Testis (tissue), 2 donors: ENCODE measurements at regions not wholly inside any gene's neighbourhood (a gene's known extent, or its start where the extent isn't known, plus 50 kb on each side); places are given as distances from the start of the nearest gene placed in this dataset.
"Not testable (repeated sequence)": the region's sequence is repeated elsewhere in the genome, so short reads cannot be mapped to it uniquely, and the experiment has no call there.

Experiments
- DNase-seq: peaks from one replicate; pipeline ENCODE4 v3.0.0-alpha.2; 2019
- H3K27ac ChIP-seq, 2 donors: fragments of 200-600 bp; sonication (generic); one replicate each; pipeline ENCODE4 v1.5.1; 2019
- H3K27me3 ChIP-seq: fragments of 200-600 bp; sonication (generic); one replicate; pipeline ENCODE4 v1.5.1; 2019
- H3K36me3 ChIP-seq: fragments of 200-600 bp; sonication (generic); one replicate; pipeline ENCODE4 v1.5.1; 2017; ENCODE audit warnings: low read depth; ENCODE audit errors: missing control alignments
- H3K4me1 ChIP-seq: fragments of 200-600 bp; sonication (generic); one replicate; pipeline ENCODE4 v1.5.1; 2019
- H3K4me3 ChIP-seq, 2 donors: fragments of 200-600 bp; sonication (generic); one replicate each; pipeline ENCODE4 v1.5.1; 2017 to 2019
- H3K9me3 ChIP-seq: fragments of 200-600 bp; sonication (generic); one replicate; pipeline ENCODE4 v1.5.1; 2017
- POLR2A ChIP-seq: fragments of 450-650 bp; IDR thresholded peaks from one replicate; pipeline ENCODE4 v1.6.1; 2017; ENCODE audit warnings: antibody characterized with exemption, mild to moderate bottlenecking, moderate library complexity
- WGBS, 2 donors: methylation state at CpG; one replicate each; pipeline ENCODE4 v1.1.5; 2018; 5-methylcytosine and 5-hydroxymethylcytosine counted together
- intact Hi-C: fragments of 100-400 bp; cut with DNase I; formaldehyde crosslinking; loops from one replicate; pipeline ENCODE4 v1.15.1; 2023; ENCODE audit warnings: low total_unique reads
- TF ChIP-seq, protein P1 (sequence below), 3 experiments: fragments of 450-650 bp in 2 of 3; fragments of 200-600 bp in 1 of 3; sonication (generic) in 1 of 3; IDR thresholded peaks; one replicate each; pipeline ENCODE4 v1.5.1; 2016 to 2019; ENCODE audit warnings: antibody characterized with exemption in 3 of 3, mild to moderate bottlenecking in 2 of 3, moderate library complexity in 1 of 3

- 88 to 90% methylated on average over 4 of the region's 4 CpGs for WGBS, 2 donors
- H3K36me3 ChIP-seq, H3K9me3 ChIP-seq, intact Hi-C loops, DNase-seq, H3K4me1 ChIP-seq, H3K27ac ChIP-seq, H3K27me3 ChIP-seq, H3K4me3 ChIP-seq: not testable (repeated sequence)
These were observed 123.9 kb downstream of the MREG start for GRCh38 chr2:215889240-215889969.

DNA sequence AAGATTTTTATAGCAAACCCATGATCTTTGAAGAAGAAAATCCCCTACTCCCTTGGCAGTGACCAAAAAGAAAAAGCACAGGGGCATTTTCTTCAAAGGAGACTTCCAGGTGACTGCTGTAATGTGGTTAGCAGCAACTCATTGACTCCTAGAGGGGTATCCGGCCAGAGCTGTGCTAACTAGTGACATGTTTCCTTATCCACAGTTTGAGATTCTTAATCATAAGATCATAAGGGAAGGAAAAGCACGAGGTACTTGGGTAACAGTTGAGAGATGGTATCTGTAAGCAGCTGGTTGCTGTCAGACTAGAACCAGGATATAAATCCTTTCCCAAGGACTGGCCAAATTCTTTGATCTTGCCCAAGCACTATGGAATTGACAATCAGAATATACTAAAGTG, 124.7 kb downstream of the MREG start:
- Histone ChIP-seq H3K4me1 (no peaks in the 10 kb centered on the region), H3K36me3 (no peaks in the 10 kb centered on the region), H3K27ac (no peak overlapping the region), H3K27me3 (no peaks in the 10 kb centered on the region), H3K4me3 (no peak overlapping the region), H3K9me3 (no peaks in the 10 kb centered on the region)
- intact Hi-C loops, result no loop called here
- DNase-seq, result no peak
- TF ChIP-seq POLR2A, result no peak
- WGBS, 2 donors, result 42 to 48% methylated on average over 2 of the region's 2 CpGs

- H3K4me3 ChIP-seq, result no peak overlapping the region
- H3K27me3 ChIP-seq, result no peaks in the 10 kb centered on the region
- TF ChIP-seq, protein P1, sequence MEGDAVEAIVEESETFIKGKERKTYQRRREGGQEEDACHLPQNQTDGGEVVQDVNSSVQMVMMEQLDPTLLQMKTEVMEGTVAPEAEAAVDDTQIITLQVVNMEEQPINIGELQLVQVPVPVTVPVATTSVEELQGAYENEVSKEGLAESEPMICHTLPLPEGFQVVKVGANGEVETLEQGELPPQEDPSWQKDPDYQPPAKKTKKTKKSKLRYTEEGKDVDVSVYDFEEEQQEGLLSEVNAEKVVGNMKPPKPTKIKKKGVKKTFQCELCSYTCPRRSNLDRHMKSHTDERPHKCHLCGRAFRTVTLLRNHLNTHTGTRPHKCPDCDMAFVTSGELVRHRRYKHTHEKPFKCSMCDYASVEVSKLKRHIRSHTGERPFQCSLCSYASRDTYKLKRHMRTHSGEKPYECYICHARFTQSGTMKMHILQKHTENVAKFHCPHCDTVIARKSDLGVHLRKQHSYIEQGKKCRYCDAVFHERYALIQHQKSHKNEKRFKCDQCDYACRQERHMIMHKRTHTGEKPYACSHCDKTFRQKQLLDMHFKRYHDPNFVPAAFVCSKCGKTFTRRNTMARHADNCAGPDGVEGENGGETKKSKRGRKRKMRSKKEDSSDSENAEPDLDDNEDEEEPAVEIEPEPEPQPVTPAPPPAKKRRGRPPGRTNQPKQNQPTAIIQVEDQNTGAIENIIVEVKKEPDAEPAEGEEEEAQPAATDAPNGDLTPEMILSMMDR (IDR thresholded peaks at IDR 0.05), result no peak
- TF ChIP-seq POLR2A, result no peak
- no peaks in the 10 kb centered on the region for H3K9me3 ChIP-seq
- intact Hi-C loops, result no loop called here
- H3K27ac ChIP-seq, result no peak overlapping the region
- H3K36me3 ChIP-seq, result no peaks in the 10 kb centered on the region
- no peaks in the 10 kb centered on the region for H3K4me1 ChIP-seq
- DNase-seq, result no peak
- 93 to 100% methylated on average over 2 of the region's 2 CpGs for WGBS, 2 donors
These were observed 126.0 kb downstream of the MREG start for GRCh38 chr2:215887303-215887702.

- TF ChIP-seq, protein P1 (IDR thresholded peaks at IDR 0.05), result no peak
- no peak for TF ChIP-seq POLR2A
- intact Hi-C loops, result no loop called here
- no peak for DNase-seq
- H3K9me3 ChIP-seq, result no peaks in the 10 kb centered on the region
- no peak overlapping the region for H3K27ac ChIP-seq
- 93 to 94% methylated on average over 7 of the region's 7 CpGs for WGBS, 2 donors
- H3K27me3 ChIP-seq, result no peaks in the 10 kb centered on the region
- no peaks in the 10 kb centered on the region for H3K36me3 ChIP-seq
- H3K4me1 ChIP-seq, result no peaks in the 10 kb centered on the region
- H3K4me3 ChIP-seq, result no peak overlapping the region
These were observed 127.3 kb downstream of the MREG start for GRCh38 chr2:215886022-215886421.

GRCh38 chr2:215885536-215885935, 127.8 kb downstream of the MREG start:
- WGBS, 2 donors, result 69 to 82% methylated on average over 2 of the region's 2 CpGs
- DNase-seq, result no peak
- no peaks in the 10 kb centered on the region for H3K9me3 ChIP-seq
- no peak overlapping the region for H3K27ac ChIP-seq
- no peaks in the 10 kb centered on the region for H3K27me3 ChIP-seq
- H3K4me1 ChIP-seq, result no peaks in the 10 kb centered on the region
- TF ChIP-seq, protein P1 (IDR thresholded peaks at IDR 0.05), result no peak
- TF ChIP-seq POLR2A, result no peak
- intact Hi-C loops, result no loop called here
- H3K4me3 ChIP-seq, result no peak overlapping the region
- H3K36me3 ChIP-seq, result no peaks in the 10 kb centered on the region
